Keratinocyte (primary cell): ENCODE measurements at regions not wholly inside any gene's neighbourhood (a gene's known extent, or its start where the extent isn't known, plus 50 kb on each side); places are given as distances from the start of the nearest gene placed in this dataset.

Source experiments
- DNase-seq: peaks from one replicate; pipeline ENCODE4 v3.0.0-alpha.2; 2011; ENCODE audit warnings: low read depth, missing footprints, low spot score
- FAIRE-seq: peaks from 2 replicates; lab custom pipeline; 2011; peaks lifted over from hg19 to GRCh38; lab: Jason Lieb, UNC
- H2AFZ ChIP-seq: 2 replicates; pipeline ENCODE4 v1.6.0; 2012; ENCODE audit warnings: low read length, control low read depth, inconsistent platforms; ENCODE audit not compliant: control insufficient read depth
- H3K27ac ChIP-seq: 2 replicates; pipeline ENCODE4 v1.5.1; 2011; ENCODE audit warnings: low read length; ENCODE audit not compliant: control insufficient read depth, insufficient read depth
- H3K27me3 ChIP-seq: 3 replicates; pipeline ENCODE4 v1.6.0; 2011; ENCODE audit warnings: low read length; ENCODE audit not compliant: control insufficient read depth, insufficient read depth; ENCODE audit errors: extremely low read depth
- H3K36me3 ChIP-seq, 2 experiments: 2 replicates in 1 of 2; 3 replicates in 1 of 2; pipeline ENCODE4 v1.5.1; 2011; ENCODE audit warnings: low read length in 2 of 2, mild to moderate bottlenecking in 1 of 2; ENCODE audit not compliant: control insufficient read depth in 2 of 2, insufficient read depth in 2 of 2; ENCODE audit errors: extremely low read depth in 1 of 2
- H3K4me1 ChIP-seq: 3 replicates; pipeline ENCODE4 v1.5.1; 2011; ENCODE audit warnings: low read length; ENCODE audit not compliant: control insufficient read depth, insufficient read depth; ENCODE audit errors: extremely low read depth
- H3K4me2 ChIP-seq: 3 replicates; pipeline ENCODE4 v1.6.0; 2011; ENCODE audit warnings: low read depth, low read length; ENCODE audit not compliant: control insufficient read depth, insufficient read depth; ENCODE audit errors: extremely low read depth
- H3K4me3 ChIP-seq, 3 experiments: fragments of 200-600 bp in 1 of 3; sonication (generic) in 1 of 3; 2 replicates in 2 of 3; 3 replicates in 1 of 3; pipeline ENCODE4 v1.5.1; 2011 to 2016; ENCODE audit warnings: low read length in 3 of 3, mild to moderate bottlenecking in 3 of 3, control low read depth in 2 of 3, inconsistent platforms in 1 of 3, low read depth in 1 of 3, mixed read lengths in 1 of 3, mixed run types in 1 of 3, moderate library complexity in 1 of 3; ENCODE audit not compliant: control insufficient read depth in 2 of 3, insufficient read depth in 2 of 3; ENCODE audit errors: extremely low read depth in 1 of 3
- H3K79me2 ChIP-seq: 2 replicates; pipeline ENCODE4 v1.6.0; 2012; ENCODE audit warnings: low read length; ENCODE audit not compliant: control insufficient read depth, insufficient read depth
- H3K9ac ChIP-seq: 3 replicates; pipeline ENCODE4 v1.6.0; 2011; ENCODE audit warnings: low read length; ENCODE audit not compliant: control insufficient read depth, insufficient read depth; ENCODE audit errors: extremely low read depth
- H3K9me1 ChIP-seq: 3 replicates; pipeline ENCODE4 v1.6.0; 2011; ENCODE audit warnings: low read length; ENCODE audit not compliant: control insufficient read depth, insufficient read depth; ENCODE audit errors: extremely low read depth
- H3K9me3 ChIP-seq: 2 replicates; pipeline ENCODE4 v1.5.1; 2012; ENCODE audit warnings: low read depth, low read length; ENCODE audit not compliant: control insufficient read depth
- H4K20me1 ChIP-seq: 3 replicates; pipeline ENCODE4 v1.6.0; 2011; ENCODE audit warnings: low read length; ENCODE audit not compliant: control insufficient read depth, insufficient read depth; ENCODE audit errors: extremely low read depth
- CTCF ChIP-seq, 3 experiments: IDR thresholded peaks in 1 of 3; conservative IDR thresholded peaks in 1 of 3; optimal IDR thresholded peaks in 1 of 3; 2 replicates in 2 of 3; 3 replicates in 1 of 3; pipeline versions ENCODE3 to v1.5.1; 2011; ENCODE audit warnings: low read length in 3 of 3, mild to moderate bottlenecking in 3 of 3, moderate library complexity in 2 of 3, control low read depth in 1 of 3, inconsistent platforms in 1 of 3; ENCODE audit not compliant: insufficient read depth in 2 of 3; ENCODE audit errors: extremely low read depth in 1 of 3
- EZH2 ChIP-seq: IDR thresholded peaks from one replicate; pipeline ENCODE4 v1.6.1; 2012; ENCODE audit warnings: inconsistent platforms, mild to moderate bottlenecking, low read length, moderate library complexity
- dilution Hi-C: fragments of 300-500 bp; cut with MboI; formaldehyde crosslinking; loops from one replicate; pipeline ENCODE4 v1.7.0; 2020; ENCODE audit warnings: low sequenced_read_pairs; ENCODE audit not compliant: extremely low pct_ligation_motif_present
- small RNA-seq, 3 experiments: library from RNA; depleted of rRNA; stranded (forward); fragments of <200 nt; gene quantifications; one replicate each; pipeline ENCODE3, GENCODE V24; 2012; ENCODE audit warnings: low read depth in 3 of 3, low replicate concordance in 1 of 3; ENCODE audit not compliant: insufficient read length in 3 of 3

- Histone ChIP-seq H3K9ac (no peak overlapping the region), H3K4me2 (no peak overlapping the region), H3K79me2 (no peaks in the 10 kb centered on the region), H3K9me1 (no peaks in the 10 kb centered on the region), H3K27me3 (no peaks in the 10 kb centered on the region), H3K4me1 (no peaks in the 10 kb centered on the region), H3K27ac (no peak overlapping the region), H3K4me3 (no peak overlapping the region), H2AFZ (no peak overlapping the region), H3K36me3 (no peaks in the 10 kb centered on the region), H4K20me1 (no peaks in the 10 kb centered on the region), H3K9me3 (no peaks in the 10 kb centered on the region)
- TF ChIP-seq CTCF (optimal IDR thresholded peaks at IDR 0.05 in 1 of 3, IDR thresholded peaks at IDR 0.05 in 1 of 3, conservative IDR thresholded peaks at IDR 0.05 in 1 of 3; ENCODE audit: extremely low read depth in 1 of 3, insufficient read depth in 2 of 3, low read length in 3 of 3), result no peak
- no peak for TF ChIP-seq EZH2
- no peak for FAIRE-seq
- DNase-seq, result no peak
- dilution Hi-C loops, result no loop called here
These were observed 51.1 kb upstream of the FAM98A start for GRCh38 chr2:33650171-33650570.

Small RNA genes in the stretch of these regions (small RNA-seq; reads per million reads assigned to genes)
- gene AC013442.1 (0 reads per million in 3 experiments), gene AC083939.1 (0 reads per million in 3 experiments), gene MIR548AD (0 reads per million in 3 experiments), gene RNU6-1117P (0 reads per million in 3 experiments)
